HG02852 (cell line): ENCODE measurements at regions not wholly inside any gene's neighbourhood (a gene's known extent, or its start where the extent isn't known, plus 50 kb on each side); places are given as distances from the start of the nearest gene placed in this dataset.

ENCODE experiments used
- ATAC-seq: cut with Tn5 transposase; IDR thresholded peaks from one replicate; pipeline ENCODE4 v1.9.1; 2021; ENCODE audit warnings: mild to moderate bottlenecking, moderate library complexity; ENCODE audit not compliant: unreplicated experiment

DNA sequence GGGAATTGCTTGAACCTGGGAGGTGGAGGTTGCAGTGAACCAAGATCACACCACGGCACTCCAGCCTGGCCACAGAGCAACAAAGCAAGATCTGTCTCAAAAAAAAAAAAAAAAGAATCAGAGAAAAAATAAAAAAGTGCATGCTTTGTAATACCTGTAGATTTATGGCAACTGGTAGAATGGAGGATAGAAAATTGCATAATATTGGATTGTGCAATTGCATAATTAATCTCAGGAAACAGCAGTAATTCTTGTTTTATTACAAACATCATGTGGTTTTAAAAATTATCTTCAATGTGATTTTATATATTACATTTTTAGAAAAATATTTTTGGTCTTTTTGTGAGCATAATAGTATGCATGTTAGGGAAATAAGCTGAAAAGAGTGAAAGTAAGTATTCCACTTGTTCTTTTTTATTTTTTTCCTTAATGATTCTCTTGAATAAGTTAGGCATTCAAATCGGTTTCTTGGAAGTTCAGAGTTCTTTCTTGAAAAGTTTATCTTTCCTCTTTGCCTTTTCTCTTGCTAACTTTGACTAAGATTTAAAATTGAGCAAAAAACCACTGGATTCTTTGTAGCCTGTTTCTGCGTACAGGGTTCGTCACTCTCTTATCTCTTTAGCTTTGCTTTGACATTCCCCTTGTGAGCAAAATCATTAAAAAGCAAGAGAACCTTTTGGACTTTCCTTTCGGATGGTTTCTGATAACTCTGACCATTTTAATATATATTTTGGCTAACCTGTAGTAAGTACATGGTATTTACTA is 127.5 kb upstream of the ADAMTS5 start:
- ATAC-seq = no peak

- no peak for ATAC-seq
Observed at GRCh38 chr21:27086630-27087029, 119.7 kb upstream of the ADAMTS5 start.

- ATAC-seq = no peak
Observed at GRCh38 chr21:27086186-27086585, 119.3 kb upstream of the ADAMTS5 start.

DNA sequence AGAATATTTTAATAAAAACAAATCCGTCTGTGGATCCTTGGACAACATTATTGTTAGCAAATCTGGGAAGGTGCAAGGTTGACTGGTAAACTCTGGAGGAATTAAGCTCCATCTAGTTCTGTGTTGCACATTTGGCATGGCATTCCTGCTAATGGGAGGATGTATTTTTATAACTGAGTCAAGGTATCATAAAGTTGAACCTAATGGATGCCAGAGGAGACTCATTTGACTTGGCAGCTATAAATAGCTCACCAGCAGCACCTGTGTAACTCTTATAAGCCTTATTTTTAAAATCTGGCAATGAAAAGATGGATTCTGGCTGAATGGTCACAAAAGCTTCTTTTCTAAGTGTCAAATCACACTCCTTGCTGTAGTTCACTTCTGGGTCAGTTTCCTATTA is 118.5 kb upstream of the ADAMTS5 start:
- ATAC-seq = no peak

GRCh38 chr21:27083144-27083543 is 116.3 kb upstream of the ADAMTS5 start:
- no peak for ATAC-seq

DNA sequence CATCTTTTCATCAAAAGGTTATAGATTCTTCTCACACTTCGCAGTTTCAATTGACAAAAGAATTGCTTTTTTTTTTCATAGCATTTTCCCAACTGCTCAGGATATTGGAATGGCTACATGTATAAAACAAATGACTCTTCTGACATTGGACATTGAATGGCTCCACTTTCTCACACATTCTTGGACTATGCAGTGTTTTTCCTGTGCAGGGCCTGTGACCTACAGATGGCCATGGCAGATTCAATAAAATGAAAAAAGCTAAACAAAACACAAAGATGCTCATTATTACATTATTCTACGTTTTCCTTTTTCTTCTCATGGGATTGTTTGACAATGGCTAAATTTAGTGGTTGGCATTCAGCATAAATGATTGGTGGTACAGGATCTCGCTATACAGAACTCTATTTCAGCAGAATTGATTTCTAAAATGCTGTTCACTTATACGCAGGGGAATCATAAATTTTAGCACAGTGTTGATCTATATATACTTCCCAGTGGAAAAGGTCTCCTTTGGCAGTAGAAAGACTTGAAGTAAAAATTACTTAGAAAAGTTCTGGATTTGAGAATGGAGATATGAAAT is 115.6 kb upstream of the ADAMTS5 start:
- ATAC-seq = no peak

- ATAC-seq = no peak
Observed at GRCh38 chr21:27079636-27080240, 112.8 kb upstream of the ADAMTS5 start.

GRCh38 chr21:27078915-27079314 is 112.0 kb upstream of the ADAMTS5 start:
- ATAC-seq = no peak

DNA sequence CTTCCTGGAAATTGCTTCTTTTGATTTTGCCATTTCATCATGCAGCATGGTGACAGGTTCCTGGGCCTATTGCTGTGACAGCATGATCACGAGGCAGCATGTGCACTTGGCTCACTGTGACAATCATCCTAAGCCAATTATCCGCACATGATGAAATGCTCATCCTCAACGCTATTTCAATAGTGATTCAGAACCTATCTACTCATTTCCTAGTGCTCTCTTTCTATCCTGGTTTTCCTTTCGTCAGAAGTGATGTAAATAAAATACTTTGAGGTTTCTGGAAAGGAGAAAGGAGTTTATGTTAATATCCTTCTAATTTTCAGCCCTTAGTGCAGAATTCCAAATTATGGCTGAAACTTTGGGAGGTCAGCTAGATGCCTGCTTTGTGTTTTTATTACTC is 110.6 kb upstream of the ADAMTS5 start:
- ATAC-seq = no peak

DNA sequence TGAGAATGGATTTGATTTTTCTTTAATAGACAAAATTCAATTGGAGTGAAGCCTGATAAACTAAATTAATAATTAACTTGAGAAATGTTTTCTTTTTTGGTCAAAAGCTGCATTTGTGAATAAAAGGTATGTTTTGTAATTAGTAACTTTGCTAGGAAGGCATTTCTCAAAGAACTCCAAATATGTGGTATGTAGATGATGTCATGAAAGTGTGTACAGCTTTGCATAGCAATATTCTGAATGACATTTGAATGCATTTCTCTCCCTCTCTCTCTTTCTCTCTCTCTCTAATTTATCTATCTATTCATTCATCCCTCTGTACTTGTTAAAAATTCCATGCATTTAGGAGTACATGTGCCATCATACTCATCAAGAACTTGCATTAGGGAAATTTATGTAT is 109.1 kb upstream of the ADAMTS5 start:
- no peak for ATAC-seq

DNA sequence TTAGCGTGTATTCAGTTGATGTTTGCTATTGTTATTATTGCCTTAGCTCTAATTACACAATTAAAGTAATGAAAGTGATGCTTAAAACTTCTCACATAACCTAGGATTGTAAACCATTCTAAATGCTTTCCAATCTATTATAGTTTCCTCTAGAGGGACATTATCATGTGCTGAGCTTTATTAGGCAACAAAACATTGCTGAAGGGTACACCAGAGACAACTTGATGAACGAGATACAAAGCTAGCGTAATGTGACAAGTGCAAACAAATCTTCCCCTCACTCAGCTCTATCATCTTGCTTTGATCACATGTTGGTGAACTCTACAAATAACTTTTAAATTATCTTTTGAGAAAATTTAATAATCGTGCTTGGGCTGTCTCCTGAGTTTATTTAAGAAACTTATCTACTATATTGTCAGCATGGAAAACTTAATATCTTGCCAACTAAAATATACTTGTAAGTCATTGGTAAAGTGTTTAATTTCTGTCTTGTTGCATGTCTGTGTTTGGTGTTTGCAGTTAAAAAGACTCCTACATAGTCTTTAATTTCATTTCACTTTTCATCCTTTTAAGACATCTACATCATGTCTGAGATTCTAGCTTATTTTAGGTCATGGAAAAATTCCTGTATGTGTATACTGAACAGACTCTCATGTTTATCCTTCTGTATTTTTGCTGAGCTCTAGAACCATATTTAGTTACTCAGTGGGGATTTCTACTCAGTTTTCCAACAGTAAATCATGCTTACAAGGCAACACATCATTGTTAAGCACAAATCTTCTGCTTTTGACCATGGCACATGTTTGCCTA is 104.2 kb upstream of the ADAMTS5 start:
- no peak for ATAC-seq

GRCh38 chr21:27068811-27069210 is 101.9 kb upstream of the ADAMTS5 start:
- no peak for ATAC-seq

- no peak for ATAC-seq
Observed at GRCh38 chr21:27067226-27067625, 100.3 kb upstream of the ADAMTS5 start.

GRCh38 chr21:27062443-27062842 is 95.6 kb upstream of the ADAMTS5 start:
- no peak for ATAC-seq

- no peak for ATAC-seq
Observed at GRCh38 chr21:27061770-27062169, 94.9 kb upstream of the ADAMTS5 start.

GRCh38 chr21:27060190-27060589 is 93.3 kb upstream of the ADAMTS5 start:
- ATAC-seq = no peak

GRCh38 chr21:27058673-27059605 is 92.1 kb upstream of the ADAMTS5 start:
- no peak for ATAC-seq

GRCh38 chr21:27057997-27058396 is 91.1 kb upstream of the ADAMTS5 start:
- ATAC-seq = no peak

- ATAC-seq = no peak
Observed at GRCh38 chr21:27047658-27048314, 80.9 kb upstream of the ADAMTS5 start.

- no peak for ATAC-seq
Observed at GRCh38 chr21:27047283-27047657, 80.4 kb upstream of the ADAMTS5 start.
